Peyer's patch (tissue), 4 donors: ENCODE measurements at regions not wholly inside any gene's neighbourhood (a gene's known extent, or its start where the extent isn't known, plus 50 kb on each side); places are given as distances from the start of the nearest gene placed in this dataset.

Experiments
- CTCF ChIP-seq, 6 experiments: fragments of 450-650 bp in 4 of 6; fragments of 200-600 bp in 2 of 6; sonication (generic) in 1 of 6; IDR thresholded peaks; one replicate each; pipeline ENCODE4 v1.5.1; 2017 to 2019; ENCODE audit warnings: antibody characterized with exemption in 6 of 6, mild to moderate bottlenecking in 3 of 6, moderate library complexity in 1 of 6
- POLR2A ChIP-seq, 2 donors: fragments of 450-650 bp; IDR thresholded peaks; one replicate each; pipeline ENCODE4 v1.5.1; 2017; ENCODE audit warnings: antibody characterized with exemption in 2 of 2, mild to moderate bottlenecking in 2 of 2, moderate library complexity in 2 of 2

- no peak for TF ChIP-seq CTCF (IDR thresholded peaks at IDR 0.05)
- TF ChIP-seq POLR2A (IDR thresholded peaks at IDR 0.05): no peak
These were observed 417.0 kb upstream of the ATXN7L3B start for GRCh38 chr12:74120644-74121043.
